ENCODE measurements at regions not wholly inside any gene's neighbourhood (a gene's known extent, or its start where the extent isn't known, plus 50 kb on each side); places are given as distances from the start of the nearest gene placed in this dataset.

DNA sequence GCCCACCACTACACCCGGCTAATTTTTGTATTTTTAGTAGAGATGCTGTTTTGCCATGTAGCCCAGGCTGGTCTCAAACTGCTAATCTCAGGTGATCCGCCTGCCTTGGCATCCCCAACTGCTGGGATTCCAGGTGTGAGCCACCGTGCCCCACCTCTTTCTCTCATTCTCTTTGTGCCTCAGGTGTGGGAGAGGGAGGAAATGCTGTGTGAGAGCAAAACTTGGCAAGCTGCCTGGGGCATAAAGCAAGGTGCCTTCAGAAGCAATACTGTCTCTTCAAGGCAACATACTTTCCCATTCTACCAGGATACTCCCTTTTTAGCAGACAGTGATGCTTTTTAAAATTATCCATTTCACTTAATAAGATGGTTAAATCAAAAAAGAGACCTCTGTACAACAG lies 53.2 kb upstream of the RFC3 start:
- TF ChIP-seq, protein P1, sequence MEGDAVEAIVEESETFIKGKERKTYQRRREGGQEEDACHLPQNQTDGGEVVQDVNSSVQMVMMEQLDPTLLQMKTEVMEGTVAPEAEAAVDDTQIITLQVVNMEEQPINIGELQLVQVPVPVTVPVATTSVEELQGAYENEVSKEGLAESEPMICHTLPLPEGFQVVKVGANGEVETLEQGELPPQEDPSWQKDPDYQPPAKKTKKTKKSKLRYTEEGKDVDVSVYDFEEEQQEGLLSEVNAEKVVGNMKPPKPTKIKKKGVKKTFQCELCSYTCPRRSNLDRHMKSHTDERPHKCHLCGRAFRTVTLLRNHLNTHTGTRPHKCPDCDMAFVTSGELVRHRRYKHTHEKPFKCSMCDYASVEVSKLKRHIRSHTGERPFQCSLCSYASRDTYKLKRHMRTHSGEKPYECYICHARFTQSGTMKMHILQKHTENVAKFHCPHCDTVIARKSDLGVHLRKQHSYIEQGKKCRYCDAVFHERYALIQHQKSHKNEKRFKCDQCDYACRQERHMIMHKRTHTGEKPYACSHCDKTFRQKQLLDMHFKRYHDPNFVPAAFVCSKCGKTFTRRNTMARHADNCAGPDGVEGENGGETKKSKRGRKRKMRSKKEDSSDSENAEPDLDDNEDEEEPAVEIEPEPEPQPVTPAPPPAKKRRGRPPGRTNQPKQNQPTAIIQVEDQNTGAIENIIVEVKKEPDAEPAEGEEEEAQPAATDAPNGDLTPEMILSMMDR (IDR thresholded peaks at IDR 0.05) = no peak
- TF ChIP-seq POLR2AphosphoS5 (IDR thresholded peaks at IDR 0.05) = no peak
